Calu3 (cell line): ENCODE measurements at regions not wholly inside any gene's neighbourhood (a gene's known extent, or its start where the extent isn't known, plus 50 kb on each side); places are given as distances from the start of the nearest gene placed in this dataset.

Experiments
- BruUV-seq: library from RNA; stranded (reverse); fragments of 400-500 nt; replicated peaks from 2 replicates; lab custom pipeline; 2021; lab: Mats Ljungman, UMichigan
- CTCF ChIA-PET: fragments of 300-600 bp; sonication (Branson Sonifier 250); formaldehyde crosslinking; loops from one replicate; lab custom pipeline; 2022; ENCODE audit warnings: antibody characterized with exemption; lab: Charles Lee
- DNase-seq: peaks from one replicate; pipeline ENCODE4 v3.0.0; 2022
- H3K27ac Mint-ChIP-seq: one replicate; pipeline ENCODE4 v1.8.0; 2022; ENCODE audit warnings: mixed read lengths; ENCODE audit not compliant: unreplicated experiment
- H3K27me3 Mint-ChIP-seq: one replicate; pipeline ENCODE4 v1.8.0; 2022; ENCODE audit warnings: mixed read lengths; ENCODE audit not compliant: unreplicated experiment
- H3K36me3 Mint-ChIP-seq: one replicate; pipeline ENCODE4 v1.8.0; 2022; ENCODE audit warnings: mild to moderate bottlenecking, moderate library complexity, mixed read lengths; ENCODE audit not compliant: insufficient read depth, unreplicated experiment
- H3K4me1 Mint-ChIP-seq: one replicate; pipeline ENCODE4 v1.8.0; 2022; ENCODE audit warnings: mild to moderate bottlenecking, low read depth, mixed read lengths; ENCODE audit not compliant: unreplicated experiment
- H3K4me3 Mint-ChIP-seq: one replicate; pipeline ENCODE4 v1.8.0; 2022; ENCODE audit warnings: mild to moderate bottlenecking, low read depth, moderate library complexity, mixed read lengths; ENCODE audit not compliant: unreplicated experiment
- H3K9me3 Mint-ChIP-seq: one replicate; pipeline ENCODE4 v1.8.0; 2022; ENCODE audit warnings: low read depth, mixed read lengths; ENCODE audit not compliant: unreplicated experiment
- intact Hi-C: fragments of 100-400 bp; cut with micrococcal nuclease; formaldehyde crosslinking; loops from one replicate; pipeline ENCODE4 v1.10.0; 2022; ENCODE audit not compliant: unreplicated experiment
- TF ChIP-seq, protein P1 (sequence below): fragments of 200-600 bp; IDR thresholded peaks from one replicate; pipeline ENCODE4 v1.8.0; 2022; ENCODE audit warnings: antibody characterized with exemption; ENCODE audit not compliant: unreplicated experiment

DNA sequence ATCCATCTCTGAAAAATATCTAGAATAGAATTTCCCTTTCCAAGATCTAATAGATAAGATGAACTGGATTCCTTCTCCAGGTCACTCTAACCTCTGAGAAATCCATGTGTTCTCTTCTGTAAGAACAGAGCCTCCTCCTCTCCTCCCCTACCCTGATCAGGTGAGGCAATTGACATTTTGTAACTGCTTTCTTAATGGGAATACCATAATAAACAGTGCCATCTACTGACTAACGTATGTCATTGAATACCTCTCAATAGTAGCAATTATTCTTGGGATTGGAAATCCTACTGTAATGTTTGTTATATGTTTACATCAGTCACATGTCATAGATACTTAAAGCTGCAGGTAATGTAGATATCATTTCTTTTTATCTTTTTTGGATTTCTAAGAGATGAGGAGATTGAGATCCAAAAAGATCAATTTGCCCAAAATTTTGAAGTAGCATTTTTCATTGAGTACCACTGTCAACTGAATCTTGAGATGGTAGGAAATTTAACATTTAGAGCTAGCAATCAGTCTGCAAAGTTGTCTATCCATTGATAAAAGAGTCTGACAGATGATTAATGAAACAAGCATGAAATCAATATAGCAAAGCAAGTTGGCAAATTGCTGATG is 365.8 kb upstream of the HSF2 start:
- Mint-ChIP-seq H3K27me3 (no peaks in the 10 kb centered on the region), H3K36me3 (no peaks in the 10 kb centered on the region)
- intact Hi-C loops = loop anchor here (1.0 to 10.0 kb wide), 6 partner anchors 149 to 976 kb away; no protein-coding TSS in a partner anchor

DNA sequence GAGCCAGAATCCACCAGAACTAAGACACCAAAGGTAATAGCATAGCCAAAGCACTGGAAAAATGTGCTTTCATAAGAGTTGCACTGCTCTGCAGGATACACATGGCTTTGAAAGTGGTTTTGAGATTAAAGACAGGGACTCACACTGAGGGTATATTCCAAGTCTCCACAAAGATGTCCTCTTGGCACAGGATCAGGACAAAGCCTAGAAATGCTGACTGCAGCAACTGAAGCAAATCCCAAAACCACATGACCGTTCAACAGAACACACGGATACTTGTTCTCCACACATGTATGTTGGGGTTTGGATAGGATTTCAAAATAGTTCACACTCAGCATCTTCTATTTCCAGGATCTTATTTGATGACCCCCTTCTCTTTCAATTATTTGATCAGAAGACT is 364.3 kb upstream of the HSF2 start:
- no TSS peak for BruUV-seq
- CTCF ChIA-PET = no interaction called here
- H3K36me3 Mint-ChIP-seq = no peaks in the 10 kb centered on the region
- H3K27me3 Mint-ChIP-seq = no peaks in the 10 kb centered on the region
- H3K4me3 Mint-ChIP-seq = no peak overlapping the region
- no peaks in the 10 kb centered on the region for H3K4me1 Mint-ChIP-seq
- TF ChIP-seq, protein P1, sequence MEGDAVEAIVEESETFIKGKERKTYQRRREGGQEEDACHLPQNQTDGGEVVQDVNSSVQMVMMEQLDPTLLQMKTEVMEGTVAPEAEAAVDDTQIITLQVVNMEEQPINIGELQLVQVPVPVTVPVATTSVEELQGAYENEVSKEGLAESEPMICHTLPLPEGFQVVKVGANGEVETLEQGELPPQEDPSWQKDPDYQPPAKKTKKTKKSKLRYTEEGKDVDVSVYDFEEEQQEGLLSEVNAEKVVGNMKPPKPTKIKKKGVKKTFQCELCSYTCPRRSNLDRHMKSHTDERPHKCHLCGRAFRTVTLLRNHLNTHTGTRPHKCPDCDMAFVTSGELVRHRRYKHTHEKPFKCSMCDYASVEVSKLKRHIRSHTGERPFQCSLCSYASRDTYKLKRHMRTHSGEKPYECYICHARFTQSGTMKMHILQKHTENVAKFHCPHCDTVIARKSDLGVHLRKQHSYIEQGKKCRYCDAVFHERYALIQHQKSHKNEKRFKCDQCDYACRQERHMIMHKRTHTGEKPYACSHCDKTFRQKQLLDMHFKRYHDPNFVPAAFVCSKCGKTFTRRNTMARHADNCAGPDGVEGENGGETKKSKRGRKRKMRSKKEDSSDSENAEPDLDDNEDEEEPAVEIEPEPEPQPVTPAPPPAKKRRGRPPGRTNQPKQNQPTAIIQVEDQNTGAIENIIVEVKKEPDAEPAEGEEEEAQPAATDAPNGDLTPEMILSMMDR = no peak
- H3K9me3 Mint-ChIP-seq = no peaks in the 10 kb centered on the region
- DNase-seq = no peak
- intact Hi-C loops = loop anchor here (10.0 kb wide), 1 partner anchor 340 kb away; no protein-coding TSS in a partner anchor
- H3K27ac Mint-ChIP-seq = no peak overlapping the region

More for the DNA sequence above, 365.8 kb upstream of the HSF2 start:
- H3K9me3 Mint-ChIP-seq = no peaks in the 10 kb centered on the region
- H3K4me1 Mint-ChIP-seq = peaks cover 12% of the 10 kb centered on the region
- TF ChIP-seq, protein P1 = no peak
- no TSS peak for BruUV-seq
- H3K4me3 Mint-ChIP-seq = no peak overlapping the region
- peak; percentile 9 for DNase-seq
- CTCF ChIA-PET = no interaction called here
- H3K27ac Mint-ChIP-seq = no peak overlapping the region

DNA sequence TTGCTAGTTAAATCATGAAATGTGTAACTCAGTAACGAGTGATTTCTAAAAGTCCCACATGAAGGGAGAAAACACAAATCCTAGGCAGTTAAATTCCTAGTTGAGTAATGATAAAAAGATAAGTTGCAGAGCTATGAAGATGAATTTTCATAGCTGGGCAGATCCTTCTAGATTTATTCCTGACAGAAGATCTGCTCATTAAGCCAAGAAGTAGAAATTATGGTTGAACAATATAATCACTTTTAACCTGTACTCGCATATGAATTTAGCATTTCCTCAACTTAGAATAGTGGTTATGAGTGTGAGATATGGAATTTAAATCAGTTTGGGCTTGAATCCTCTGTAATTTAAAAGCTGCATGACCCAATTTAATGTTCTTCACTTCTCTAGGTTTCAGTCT is 359.2 kb upstream of the HSF2 start:
- DNase-seq = no peak
- no TSS peak for BruUV-seq
- intact Hi-C loops = no loop called here
- CTCF ChIA-PET = interaction anchor here (0.6 kb wide), 1 partner anchor 200 kb away, joined by 7 read pairs; no protein-coding TSS in a partner anchor
- TF ChIP-seq, protein P1 = no peak
- no peak overlapping the region for H3K4me3 Mint-ChIP-seq
- no peak overlapping the region for H3K27ac Mint-ChIP-seq
- no peaks in the 10 kb centered on the region for H3K36me3 Mint-ChIP-seq
- H3K9me3 Mint-ChIP-seq = no peaks in the 10 kb centered on the region
- no peaks in the 10 kb centered on the region for H3K27me3 Mint-ChIP-seq
- no peaks in the 10 kb centered on the region for H3K4me1 Mint-ChIP-seq

DNA sequence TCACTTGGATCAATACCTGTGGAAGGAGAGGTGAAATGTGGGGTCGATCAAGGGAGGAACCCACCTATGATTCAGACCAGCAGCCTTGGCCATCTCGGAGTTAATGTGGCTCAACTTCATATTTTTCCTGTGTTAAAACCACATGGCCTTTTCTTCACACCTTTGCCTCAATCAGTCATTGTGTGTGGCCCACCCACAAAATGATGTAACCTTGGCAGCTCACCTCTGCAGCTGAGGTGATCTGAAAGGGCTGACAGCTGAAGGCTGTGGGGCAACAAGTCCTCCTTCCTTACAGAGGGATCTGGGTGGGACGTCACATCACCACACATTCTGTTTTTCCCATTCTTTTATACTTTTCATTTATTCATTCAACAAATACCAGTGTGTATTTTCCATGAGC is 357.1 kb upstream of the HSF2 start:
- TF ChIP-seq, protein P1 = no peak
- Mint-ChIP-seq H3K27me3 (no peaks in the 10 kb centered on the region), H3K4me3 (no peak overlapping the region), H3K36me3 (no peaks in the 10 kb centered on the region), H3K4me1 (no peaks in the 10 kb centered on the region), H3K27ac (no peak overlapping the region), H3K9me3 (no peaks in the 10 kb centered on the region)
- no TSS peak for BruUV-seq
- intact Hi-C loops = no loop called here
- DNase-seq = no peak
- CTCF ChIA-PET = no interaction called here
